OCI-LY7 (cell line): ENCODE measurements at regions not wholly inside any gene's neighbourhood (a gene's known extent, or its start where the extent isn't known, plus 50 kb on each side); places are given as distances from the start of the nearest gene placed in this dataset.

Source experiments
- BruUV-seq: library from RNA; stranded (reverse); fragments of 400-500 nt; replicated peaks from 2 replicates; lab custom pipeline; 2021; lab: Mats Ljungman, UMichigan
- CTCF ChIA-PET: fragments of 300-600 bp; sonication (Branson Sonifier 250); formaldehyde crosslinking; loops from one replicate; lab custom pipeline; 2022; ENCODE audit warnings: antibody characterized with exemption; ENCODE audit not compliant: unreplicated experiment; lab: Charles Lee
- POLR2A ChIA-PET: fragments of 300-600 bp; sonication (Branson Sonifier 250); formaldehyde crosslinking; loops from one replicate; lab custom pipeline; 2022; ENCODE audit warnings: antibody characterized with exemption; lab: Charles Lee
- DNase-seq: peaks from one replicate; pipeline ENCODE4 v3.0.0-alpha.2; 2015; ENCODE audit warnings: low spot score
- H2AFZ ChIP-seq: fragments of 200-600 bp; sonication (generic), shearing (Covaris generic); 2 replicates; pipeline ENCODE4 v1.6.1; 2014; ENCODE audit warnings: mild to moderate bottlenecking, antibody characterized with exemption, low read length, moderate library complexity
- H3K27ac ChIP-seq: fragments of 200-600 bp; sonication (generic); 2 replicates; pipeline ENCODE4 v1.5.1; 2014; ENCODE audit warnings: mixed run types, low read depth, mild to moderate bottlenecking, moderate library complexity, low read length, inconsistent platforms; ENCODE audit not compliant: poor library complexity, severe bottlenecking
- H3K36me3 ChIP-seq: fragments of 200-600 bp; sonication (generic); 2 replicates; pipeline ENCODE4 v1.6.1; 2014; ENCODE audit warnings: mild to moderate bottlenecking, antibody characterized with exemption, low read length, moderate library complexity, mixed read lengths; ENCODE audit not compliant: insufficient read depth
- H3K4me1 ChIP-seq: fragments of 200-600 bp; sonication (generic); 2 replicates; pipeline ENCODE4 v1.5.1; 2014; ENCODE audit warnings: mild to moderate bottlenecking, low read length; ENCODE audit not compliant: insufficient read depth, poor library complexity, severe bottlenecking
- H3K4me2 ChIP-seq: fragments of 200-600 bp; sonication (generic); 2 replicates; pipeline ENCODE4 v1.6.1; 2014; ENCODE audit warnings: mild to moderate bottlenecking, low read length
- H3K4me3 ChIP-seq: fragments of 200-600 bp; sonication (generic); 2 replicates; pipeline ENCODE4 v1.5.1; 2014; ENCODE audit warnings: mild to moderate bottlenecking, low read depth, low read length; ENCODE audit not compliant: poor library complexity, severe bottlenecking
- H3K79me2 ChIP-seq: fragments of 200-600 bp; sonication (generic); 2 replicates; pipeline ENCODE4 v1.6.1; 2016; ENCODE audit warnings: low read depth, mild to moderate bottlenecking, low read length, moderate library complexity, mixed read lengths; ENCODE audit not compliant: insufficient read depth
- H3K9me2 ChIP-seq: fragments of 200-600 bp; sonication (generic); 2 replicates; pipeline ENCODE4 v1.6.1; 2016; ENCODE audit warnings: mild to moderate bottlenecking, low read length, mixed read lengths; ENCODE audit not compliant: insufficient read depth
- H3K9me3 ChIP-seq: fragments of 200-600 bp; sonication (generic); 2 replicates; pipeline ENCODE4 v1.6.1; 2014; ENCODE audit warnings: mild to moderate bottlenecking, mixed run types, low read length, mixed read lengths
- H4K20me1 ChIP-seq: fragments of 200-600 bp; sonication (generic); 2 replicates; pipeline ENCODE4 v1.6.1; 2014; ENCODE audit warnings: mild to moderate bottlenecking, antibody characterized with exemption, low read length, moderate library complexity, mixed read lengths; ENCODE audit not compliant: insufficient read depth
- EZH2phosphoT487 ChIP-seq: fragments of 200-600 bp; sonication (generic); IDR thresholded peaks from 2 replicates; pipeline ENCODE4 v1.6.1; 2018; ENCODE audit warnings: low read depth, borderline replicate concordance, mild to moderate bottlenecking, mixed run types, antibody characterized with exemption, low read length, moderate library complexity, mixed read lengths
- intact Hi-C: fragments of 100-400 bp; cut with micrococcal nuclease; formaldehyde crosslinking; loops from one replicate; pipeline ENCODE4 v1.10.0; 2022; ENCODE audit not compliant: unreplicated experiment
- TF ChIP-seq, protein P1 (sequence below): fragments of 200-600 bp; sonication (generic); conservative IDR thresholded peaks from 2 replicates; pipeline ENCODE4 v1.5.1; 2014; ENCODE audit warnings: mild to moderate bottlenecking, antibody characterized with exemption, low read length, moderate library complexity, mixed read lengths

DNA sequence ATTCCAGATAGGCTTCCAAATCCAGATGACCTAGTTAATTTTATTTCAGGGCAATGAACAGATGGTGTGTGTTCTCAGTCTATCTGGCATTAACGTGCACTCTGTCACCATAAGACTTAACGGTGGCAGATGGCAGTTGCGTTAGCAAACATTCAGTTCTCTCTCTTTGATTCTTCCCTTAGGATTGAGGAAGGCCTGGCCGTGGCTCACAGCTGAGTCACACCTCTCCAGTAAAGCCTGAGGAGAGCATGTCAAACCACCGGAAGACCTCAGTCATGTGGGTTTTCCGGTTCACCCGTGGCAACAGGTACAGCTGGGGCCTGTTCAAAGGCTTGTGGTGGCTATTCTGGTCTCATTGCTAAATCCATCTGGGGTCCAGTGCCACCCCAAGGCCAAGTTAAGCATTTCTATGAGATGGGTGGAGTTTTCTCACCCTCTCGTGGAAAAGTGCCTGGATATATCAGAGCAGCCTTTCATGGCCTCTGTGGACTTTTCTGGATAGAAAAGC, 545.1 kb upstream of the ATP2B1 start:
- POLR2A ChIA-PET, result interaction anchor here (0.6 kb wide), 1 partner anchor 101 kb away, joined by 4 read pairs; no protein-coding TSS in a partner anchor
- no peaks in the 10 kb centered on the region for H3K9me3 ChIP-seq
- no peaks in the 10 kb centered on the region for H3K79me2 ChIP-seq
- H3K4me2 ChIP-seq, result peak overlapping the region; percentile 21; the same call in 1 of the 2 replicates
- no TSS peak for BruUV-seq
- H3K4me3 ChIP-seq, result no peak overlapping the region
- no peaks in the 10 kb centered on the region for H4K20me1 ChIP-seq
- intact Hi-C loops, result loop anchor here (10.0 kb wide), 1 partner anchor 709 kb away; no protein-coding TSS in a partner anchor
- H3K27ac ChIP-seq, result no peak overlapping the region
- no peak for TF ChIP-seq EZH2phosphoT487
- TF ChIP-seq, protein P1, sequence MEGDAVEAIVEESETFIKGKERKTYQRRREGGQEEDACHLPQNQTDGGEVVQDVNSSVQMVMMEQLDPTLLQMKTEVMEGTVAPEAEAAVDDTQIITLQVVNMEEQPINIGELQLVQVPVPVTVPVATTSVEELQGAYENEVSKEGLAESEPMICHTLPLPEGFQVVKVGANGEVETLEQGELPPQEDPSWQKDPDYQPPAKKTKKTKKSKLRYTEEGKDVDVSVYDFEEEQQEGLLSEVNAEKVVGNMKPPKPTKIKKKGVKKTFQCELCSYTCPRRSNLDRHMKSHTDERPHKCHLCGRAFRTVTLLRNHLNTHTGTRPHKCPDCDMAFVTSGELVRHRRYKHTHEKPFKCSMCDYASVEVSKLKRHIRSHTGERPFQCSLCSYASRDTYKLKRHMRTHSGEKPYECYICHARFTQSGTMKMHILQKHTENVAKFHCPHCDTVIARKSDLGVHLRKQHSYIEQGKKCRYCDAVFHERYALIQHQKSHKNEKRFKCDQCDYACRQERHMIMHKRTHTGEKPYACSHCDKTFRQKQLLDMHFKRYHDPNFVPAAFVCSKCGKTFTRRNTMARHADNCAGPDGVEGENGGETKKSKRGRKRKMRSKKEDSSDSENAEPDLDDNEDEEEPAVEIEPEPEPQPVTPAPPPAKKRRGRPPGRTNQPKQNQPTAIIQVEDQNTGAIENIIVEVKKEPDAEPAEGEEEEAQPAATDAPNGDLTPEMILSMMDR, result peak; percentile 59
- H3K36me3 ChIP-seq, result no peaks in the 10 kb centered on the region
- no peak overlapping the region for H2AFZ ChIP-seq
- CTCF ChIA-PET, result no interaction called here
- H3K9me2 ChIP-seq, result no peaks in the 10 kb centered on the region
- H3K4me1 ChIP-seq, result peaks cover 10% of the 10 kb centered on the region
- DNase-seq, result peak; percentile 76

DNA sequence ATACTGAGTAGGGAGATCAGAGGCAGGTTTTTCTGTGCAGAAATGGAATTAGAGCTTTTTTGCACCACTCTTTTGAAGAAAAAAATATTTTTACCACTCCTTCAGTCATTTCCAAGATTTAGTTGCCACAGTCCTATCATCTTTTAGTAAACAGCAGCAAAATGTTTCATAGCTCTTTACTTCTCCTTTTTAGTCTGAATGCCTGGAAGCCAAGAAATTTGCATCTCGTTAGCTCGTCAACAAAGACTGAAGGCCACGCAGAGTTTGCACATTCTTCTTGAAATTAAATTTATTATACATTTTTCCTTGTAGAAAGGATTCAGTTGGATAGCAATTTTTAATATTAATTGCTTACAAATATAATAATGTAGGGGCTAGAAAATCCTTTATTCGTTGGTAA, 544.5 kb upstream of the ATP2B1 start:
- CTCF ChIA-PET, result no interaction called here
- DNase-seq, result no peak
- H3K27ac ChIP-seq, result no peak overlapping the region

More for the DNA sequence above, 544.5 kb upstream of the ATP2B1 start:
- no peaks in the 10 kb centered on the region for H4K20me1 ChIP-seq
- POLR2A ChIA-PET, result interaction anchor here (0.6 to 1.0 kb wide), 2 partner anchors 9 to 101 kb away, joined by 4 read pairs; no protein-coding TSS in a partner anchor
- H2AFZ ChIP-seq, result no peak overlapping the region
- no peak overlapping the region for H3K4me2 ChIP-seq
- no peaks in the 10 kb centered on the region for H3K79me2 ChIP-seq
- H3K4me1 ChIP-seq, result peaks cover 10% of the 10 kb centered on the region
- no peaks in the 10 kb centered on the region for H3K9me2 ChIP-seq
- TF ChIP-seq, protein P1, result no peak
- no peak for TF ChIP-seq EZH2phosphoT487
- BruUV-seq, result no TSS peak
- no peaks in the 10 kb centered on the region for H3K36me3 ChIP-seq
- intact Hi-C loops, result loop anchor here (10.0 kb wide), 1 partner anchor 708 kb away; no protein-coding TSS in a partner anchor
- no peaks in the 10 kb centered on the region for H3K9me3 ChIP-seq
- H3K4me3 ChIP-seq, result no peak overlapping the region
